ENCODE measurements at regions not wholly inside any gene's neighbourhood (a gene's known extent, or its start where the extent isn't known, plus 50 kb on each side); places are given as distances from the start of the nearest gene placed in this dataset.

- no peak overlapping the region for H3K4me3 ChIP-seq (ENCODE audit: low read length)
- H3K4me1 ChIP-seq (ENCODE audit: low read length): no peaks in the 10 kb centered on the region
- no peaks in the 10 kb centered on the region for H3K36me3 ChIP-seq (replicated peaks; ENCODE audit: low read depth, low read length)
- no peaks in the 10 kb centered on the region for H3K9me3 ChIP-seq (ENCODE audit: insufficient read depth, low read length)
- no peaks in the 10 kb centered on the region for H3K27me3 ChIP-seq (ENCODE audit: low read depth, low read length)
- H3K4me2 ChIP-seq (ENCODE audit: low read length): no peak overlapping the region
- no peak overlapping the region for H3K9ac ChIP-seq (ENCODE audit: low read length)
- no peak overlapping the region for H3K27ac ChIP-seq (ENCODE audit: low read length)
- no peaks in the 10 kb centered on the region for H3K79me2 ChIP-seq (ENCODE audit: low read length)
- H2AFZ ChIP-seq (ENCODE audit: low read depth, low read length): no peak overlapping the region
- TF ChIP-seq CTCF (IDR thresholded peaks at IDR 0.05; ENCODE audit: low read depth, low read length) (no peak), EZH2phosphoT487 (IDR thresholded peaks at IDR 0.05; ENCODE audit: low read depth) (no peak)
- H4K20me1 ChIP-seq (ENCODE audit: insufficient read depth, low read length): no peaks in the 10 kb centered on the region
Measured at GRCh38 chr18:11379660-11380059, 229.7 kb upstream of the SLC35G4 start.

- Histone ChIP-seq H3K9me3 (ENCODE audit: insufficient read depth, low read length) (no peaks in the 10 kb centered on the region), H4K20me1 (ENCODE audit: insufficient read depth, low read length) (no peaks in the 10 kb centered on the region), H3K4me1 (ENCODE audit: low read length) (no peaks in the 10 kb centered on the region), H3K27me3 (ENCODE audit: low read depth, low read length) (no peaks in the 10 kb centered on the region), H3K9ac (ENCODE audit: low read length) (no peak overlapping the region), H3K79me2 (ENCODE audit: low read length) (no peaks in the 10 kb centered on the region), H3K4me2 (ENCODE audit: low read length) (no peak overlapping the region), H2AFZ (ENCODE audit: low read depth, low read length) (no peak overlapping the region), H3K4me3 (ENCODE audit: low read length) (no peak overlapping the region), H3K27ac (ENCODE audit: low read length) (no peak overlapping the region), H3K36me3 (replicated peaks; ENCODE audit: low read depth, low read length) (no peaks in the 10 kb centered on the region)
- TF ChIP-seq CTCF (IDR thresholded peaks at IDR 0.05; ENCODE audit: low read depth, low read length) (no peak), EZH2phosphoT487 (IDR thresholded peaks at IDR 0.05; ENCODE audit: low read depth) (no peak)
Measured at GRCh38 chr18:11377766-11378540, 228.6 kb upstream of the PIEZO2 start.

GRCh38 chr18:11372163-11372562, 222.8 kb upstream of the PIEZO2 start:
- H2AFZ ChIP-seq (ENCODE audit: low read depth, low read length): no peak overlapping the region
- no peaks in the 10 kb centered on the region for H3K36me3 ChIP-seq (replicated peaks; ENCODE audit: low read depth, low read length)
- no peak overlapping the region for H3K27ac ChIP-seq (ENCODE audit: low read length)
- no peaks in the 10 kb centered on the region for H3K79me2 ChIP-seq (ENCODE audit: low read length)
- H3K9me3 ChIP-seq (ENCODE audit: insufficient read depth, low read length): no peaks in the 10 kb centered on the region
- TF ChIP-seq EZH2phosphoT487 (IDR thresholded peaks at IDR 0.05; ENCODE audit: low read depth): no peak
- no peak for TF ChIP-seq CTCF (IDR thresholded peaks at IDR 0.05; ENCODE audit: low read depth, low read length)
- H3K4me3 ChIP-seq (ENCODE audit: low read length): no peak overlapping the region
- H3K27me3 ChIP-seq (ENCODE audit: low read depth, low read length): no peaks in the 10 kb centered on the region
- no peaks in the 10 kb centered on the region for H4K20me1 ChIP-seq (ENCODE audit: insufficient read depth, low read length)
- no peaks in the 10 kb centered on the region for H3K4me1 ChIP-seq (ENCODE audit: low read length)
- H3K4me2 ChIP-seq (ENCODE audit: low read length): no peak overlapping the region
- no peak overlapping the region for H3K9ac ChIP-seq (ENCODE audit: low read length)

- Histone ChIP-seq H2AFZ (ENCODE audit: low read depth, low read length) (no peak overlapping the region), H3K9ac (ENCODE audit: low read length) (no peak overlapping the region), H3K27me3 (ENCODE audit: low read depth, low read length) (no peaks in the 10 kb centered on the region), H3K4me1 (ENCODE audit: low read length) (no peaks in the 10 kb centered on the region), H3K79me2 (ENCODE audit: low read length) (no peaks in the 10 kb centered on the region), H4K20me1 (ENCODE audit: insufficient read depth, low read length) (no peaks in the 10 kb centered on the region), H3K9me3 (ENCODE audit: insufficient read depth, low read length) (no peaks in the 10 kb centered on the region), H3K4me2 (ENCODE audit: low read length) (no peak overlapping the region), H3K4me3 (ENCODE audit: low read length) (no peak overlapping the region), H3K36me3 (replicated peaks; ENCODE audit: low read depth, low read length) (no peaks in the 10 kb centered on the region), H3K27ac (ENCODE audit: low read length) (no peak overlapping the region)
- TF ChIP-seq EZH2phosphoT487 (IDR thresholded peaks at IDR 0.05; ENCODE audit: low read depth) (no peak), CTCF (IDR thresholded peaks at IDR 0.05; ENCODE audit: low read depth, low read length) (no peak)
Measured at GRCh38 chr18:11369556-11369955, 220.2 kb upstream of the PIEZO2 start.

Measured in OCI-LY3 (cell line).